HG03354 (cell line): ENCODE measurements at regions not wholly inside any gene's neighbourhood (a gene's known extent, or its start where the extent isn't known, plus 50 kb on each side); places are given as distances from the start of the nearest gene placed in this dataset.
"Not testable (repeated sequence)": the region's sequence is repeated elsewhere in the genome, so short reads cannot be mapped to it uniquely, and the experiment has no call there.

Source experiments
- ATAC-seq: cut with Tn5 transposase; IDR thresholded peaks from one replicate; pipeline ENCODE4 v1.9.1; 2021; ENCODE audit warnings: mild to moderate bottlenecking; ENCODE audit not compliant: unreplicated experiment, poor library complexity, severe bottlenecking

DNA sequence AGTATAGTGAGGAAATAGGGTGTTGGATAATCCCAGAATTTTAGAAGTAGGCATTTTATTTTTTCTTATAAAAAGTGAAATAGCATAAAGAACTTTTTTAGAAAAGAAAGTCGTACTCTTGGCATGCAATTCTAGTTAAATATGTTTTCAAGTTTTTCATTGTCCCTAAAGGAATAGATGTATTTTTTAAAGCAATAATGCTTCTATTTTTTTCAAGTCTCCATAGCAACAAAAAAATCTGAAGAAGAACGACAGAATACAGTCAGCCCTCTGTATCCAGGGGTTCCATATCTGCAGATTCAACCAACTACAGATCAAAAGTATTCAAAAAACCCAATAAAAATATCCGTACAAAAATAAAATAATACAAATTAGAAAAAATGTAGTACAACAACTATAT is 538.2 kb downstream of the GLUD2 start:
- no peak for ATAC-seq

GRCh38 chrX:121592884-121593283 is 545.5 kb downstream of the GLUD2 start:
- no peak for ATAC-seq

GRCh38 chrX:121598356-121598755 is 550.9 kb downstream of the GLUD2 start:
- ATAC-seq: no peak

DNA sequence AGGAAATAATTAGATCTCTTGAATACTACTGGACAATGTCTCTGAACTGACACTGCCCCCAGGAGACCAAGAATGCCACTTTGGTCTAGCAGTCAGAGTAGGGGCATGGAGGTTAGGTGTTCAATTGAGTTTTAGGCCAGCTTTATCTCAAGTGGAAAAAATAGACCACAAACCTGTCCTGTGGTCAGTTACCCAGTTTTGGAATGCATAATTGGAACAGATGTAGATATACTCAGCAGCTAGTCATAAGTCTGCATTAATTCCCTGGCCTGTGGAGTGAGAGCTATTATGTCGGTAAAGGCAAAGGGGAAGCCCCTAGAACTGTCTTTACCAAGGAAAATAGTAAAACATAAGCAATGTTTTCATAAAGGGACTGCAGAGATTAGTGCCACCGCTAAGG is 587.7 kb downstream of the GLUD2 start:
- no peak for ATAC-seq

DNA sequence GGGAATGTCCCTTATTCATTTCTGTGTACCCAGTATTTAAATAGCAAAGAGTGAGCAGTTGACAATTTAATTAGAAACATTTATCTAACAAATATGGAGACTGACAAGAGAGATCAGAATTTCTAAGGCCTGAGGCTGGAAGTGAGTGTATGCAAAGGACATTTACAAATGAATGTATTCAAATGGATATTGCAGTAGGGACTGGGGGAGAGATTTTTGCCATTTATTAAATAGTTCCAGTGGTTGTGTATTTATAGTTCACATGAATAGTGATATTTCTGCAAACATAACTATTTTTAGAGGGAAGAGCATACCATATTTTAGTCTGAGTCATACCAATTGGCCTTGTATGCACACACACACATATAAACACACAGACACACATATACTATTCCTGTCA is 592.4 kb downstream of the GLUD2 start:
- ATAC-seq: no peak

- ATAC-seq: no peak
Observed at GRCh38 chrX:121641560-121641959, 594.1 kb downstream of the GLUD2 start.

GRCh38 chrX:121642415-121642814 is 595.0 kb downstream of the GLUD2 start:
- no peak for ATAC-seq

DNA sequence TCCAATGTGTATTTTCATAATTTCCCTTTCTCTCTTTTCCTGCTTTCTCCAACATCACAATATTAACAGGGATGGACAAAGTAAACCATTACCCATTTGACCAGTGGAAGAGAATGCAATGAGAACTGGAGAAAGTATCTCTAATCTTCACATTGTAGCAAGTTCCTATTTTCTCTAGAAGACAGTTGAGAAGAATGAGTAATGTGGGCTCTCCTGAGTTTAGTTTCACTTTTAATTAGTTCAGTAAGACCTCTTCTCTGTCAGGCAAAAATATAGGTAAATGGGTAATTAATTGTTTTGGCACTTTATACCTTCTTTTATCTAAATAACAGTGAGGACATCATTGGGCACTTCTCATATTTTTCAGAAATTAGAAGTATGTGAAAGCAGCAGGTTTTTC is 602.0 kb downstream of the GLUD2 start:
- no peak for ATAC-seq

DNA sequence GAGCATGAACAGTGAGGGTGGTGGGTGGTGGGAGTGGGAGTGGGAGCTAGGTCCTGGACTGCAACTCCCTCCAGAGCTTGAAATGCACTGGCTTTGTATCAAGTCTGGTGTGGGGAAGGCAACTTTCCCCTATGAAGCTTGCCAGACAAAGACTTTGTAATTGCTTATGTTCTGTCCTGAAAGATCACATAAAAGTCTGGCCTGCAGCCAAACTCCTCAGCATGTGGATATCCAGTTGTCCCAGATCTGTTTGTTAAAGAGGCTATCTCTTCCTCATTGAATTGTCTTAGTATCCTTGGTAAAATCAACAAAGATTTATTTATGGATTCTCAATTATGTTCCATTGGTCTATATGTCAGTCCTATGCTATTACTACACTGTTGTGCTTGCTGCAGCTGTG is 607.9 kb downstream of the GLUD2 start:
- ATAC-seq: no peak

GRCh38 chrX:121666171-121666570 is 618.8 kb downstream of the GLUD2 start:
- ATAC-seq: no peak

DNA sequence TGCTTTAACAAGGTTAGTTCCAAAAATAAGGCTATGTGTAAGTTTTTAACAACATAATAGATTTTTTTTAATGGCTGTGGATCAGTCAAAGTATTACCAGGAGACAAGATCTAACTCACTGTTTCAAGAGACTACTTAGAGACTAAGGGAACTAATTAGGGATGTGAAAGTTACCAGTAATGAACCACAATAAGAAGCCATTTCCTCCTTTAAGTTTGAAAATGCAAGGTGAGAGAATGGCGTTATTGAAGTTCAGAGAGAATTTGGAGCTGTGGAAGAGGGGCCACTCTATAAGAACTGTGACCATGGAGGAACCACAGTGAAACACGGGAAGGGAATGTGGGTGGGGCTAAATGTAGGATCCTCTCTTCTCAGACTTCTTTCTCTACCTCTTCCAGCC is 624.2 kb downstream of the GLUD2 start:
- ATAC-seq: no peak

DNA sequence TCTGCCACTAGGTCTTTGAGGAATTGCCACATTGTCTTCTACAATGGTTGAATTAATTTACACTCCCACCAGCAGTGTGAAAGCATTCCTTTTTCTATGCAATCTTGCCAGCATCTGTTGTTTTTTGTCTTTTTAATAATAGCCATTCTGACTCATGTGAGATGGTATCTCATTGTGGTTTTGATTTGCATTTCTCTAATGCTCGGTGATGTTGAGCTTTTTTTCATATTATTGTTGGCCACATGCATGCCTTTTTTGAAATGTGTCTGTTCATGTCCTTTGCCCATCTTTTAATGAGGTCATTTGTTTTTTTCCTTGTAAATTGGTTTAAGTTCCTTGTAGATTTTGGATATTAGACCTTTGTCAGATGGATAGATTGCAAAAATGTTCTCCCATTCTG is 661.8 kb downstream of the GLUD2 start:
- ATAC-seq: not testable (repeated sequence)

DNA sequence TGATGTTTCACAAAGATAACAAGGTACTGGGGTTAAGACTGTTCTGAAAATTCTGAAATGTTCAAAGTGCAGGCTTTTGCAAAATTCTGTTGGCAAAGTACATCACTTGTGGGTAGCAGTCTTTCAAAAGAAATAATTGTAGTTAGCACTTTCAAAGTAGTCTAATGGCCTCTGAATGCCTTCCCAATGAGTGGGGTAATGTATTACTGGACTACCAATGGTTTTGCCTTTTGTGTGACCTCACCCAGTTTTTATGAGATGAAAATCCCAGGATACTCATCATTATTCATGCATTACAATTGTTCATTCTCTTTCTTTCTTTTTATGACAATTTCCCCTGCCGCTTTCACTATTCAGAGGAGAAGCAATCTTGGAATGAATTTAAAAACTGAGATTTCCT is 686.1 kb downstream of the GLUD2 start:
- no peak for ATAC-seq

- ATAC-seq: no peak
Observed at GRCh38 chrX:121746105-121746504, 698.7 kb downstream of the GLUD2 start.

GRCh38 chrX:121753602-121754001 is 706.2 kb downstream of the GLUD2 start:
- ATAC-seq: not testable (repeated sequence)

DNA sequence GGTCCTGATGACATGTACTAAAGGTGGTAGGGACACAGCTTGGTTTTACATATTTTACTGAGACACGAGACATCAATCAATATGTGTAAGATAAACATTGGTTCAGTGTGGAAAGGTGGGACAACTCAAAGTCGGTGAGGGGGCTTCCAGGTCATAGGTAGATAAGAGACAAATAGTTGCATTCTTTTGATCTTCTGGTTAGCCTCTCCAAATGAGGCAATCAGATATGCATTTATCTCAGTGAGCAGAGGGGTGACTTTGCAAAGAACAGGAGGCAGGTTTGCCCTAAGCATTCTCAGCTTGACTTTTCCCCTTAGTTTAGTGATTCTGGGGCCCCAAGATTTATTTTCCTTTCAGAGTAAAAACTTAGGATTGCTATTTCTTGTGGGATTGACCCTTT is 706.9 kb downstream of the GLUD2 start:
- ATAC-seq: no peak

DNA sequence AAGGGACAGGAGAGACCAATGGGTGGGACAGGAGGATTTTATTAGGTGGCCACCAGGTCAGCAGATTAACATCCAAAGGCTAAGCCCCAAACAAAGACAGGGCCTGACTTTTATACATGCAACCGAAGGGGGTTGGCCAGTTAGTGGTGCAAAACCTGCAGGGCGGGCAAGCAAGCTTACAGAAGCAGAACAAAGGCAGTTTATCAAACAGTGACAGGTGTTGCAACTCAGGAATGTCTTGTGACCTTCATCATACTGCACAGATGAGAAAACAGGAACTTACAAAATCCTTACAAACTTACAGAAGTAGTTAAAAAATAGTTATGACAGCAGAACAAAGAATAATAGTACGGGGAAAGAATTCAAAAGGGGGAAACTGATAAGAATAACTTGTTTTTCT is 708.1 kb downstream of the GLUD2 start:
- no peak for ATAC-seq

DNA sequence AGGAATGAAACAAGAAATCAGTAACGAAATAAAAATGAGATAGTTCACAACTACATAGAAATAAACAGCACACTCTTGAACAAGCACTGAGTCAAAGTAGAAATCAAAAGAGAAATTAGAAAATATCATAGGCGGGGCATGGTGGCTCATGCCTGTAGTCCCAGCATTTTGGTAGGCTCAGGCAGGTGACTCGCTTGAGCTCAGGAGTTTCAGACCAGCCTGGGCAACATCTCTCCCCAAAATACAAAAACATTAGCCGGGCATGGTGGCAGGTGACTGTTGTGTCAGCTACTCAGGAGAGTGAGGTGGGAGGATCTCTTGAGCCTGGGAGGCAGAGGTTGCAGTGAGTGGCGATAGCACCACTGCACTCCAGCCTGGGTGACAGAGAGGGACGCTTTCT is 714.4 kb downstream of the GLUD2 start:
- no peak for ATAC-seq

GRCh38 chrX:121763671-121764070 is 716.3 kb downstream of the GLUD2 start:
- ATAC-seq: no peak

- not testable (repeated sequence) for ATAC-seq
Observed at GRCh38 chrX:121768210-121768609, 720.8 kb downstream of the GLUD2 start.

GRCh38 chrX:121781991-121782390 is 734.6 kb downstream of the GLUD2 start:
- no peak for ATAC-seq

GRCh38 chrX:121782544-121782943 is 735.1 kb downstream of the GLUD2 start:
- no peak for ATAC-seq

GRCh38 chrX:121782976-121783375 is 735.6 kb downstream of the GLUD2 start:
- ATAC-seq: no peak
